SKM-1 (cell line): ENCODE measurements at regions not wholly inside any gene's neighbourhood (a gene's known extent, or its start where the extent isn't known, plus 50 kb on each side); places are given as distances from the start of the nearest gene placed in this dataset.
"Not testable (repeated sequence)": the region's sequence is repeated elsewhere in the genome, so short reads cannot be mapped to it uniquely, and the experiment has no call there.

Experiments used
- DNase-seq: peaks from one replicate; lab custom pipeline; 2025; ENCODE audit not compliant: unreplicated experiment; lab: John Stamatoyannopoulos, UW

DNA sequence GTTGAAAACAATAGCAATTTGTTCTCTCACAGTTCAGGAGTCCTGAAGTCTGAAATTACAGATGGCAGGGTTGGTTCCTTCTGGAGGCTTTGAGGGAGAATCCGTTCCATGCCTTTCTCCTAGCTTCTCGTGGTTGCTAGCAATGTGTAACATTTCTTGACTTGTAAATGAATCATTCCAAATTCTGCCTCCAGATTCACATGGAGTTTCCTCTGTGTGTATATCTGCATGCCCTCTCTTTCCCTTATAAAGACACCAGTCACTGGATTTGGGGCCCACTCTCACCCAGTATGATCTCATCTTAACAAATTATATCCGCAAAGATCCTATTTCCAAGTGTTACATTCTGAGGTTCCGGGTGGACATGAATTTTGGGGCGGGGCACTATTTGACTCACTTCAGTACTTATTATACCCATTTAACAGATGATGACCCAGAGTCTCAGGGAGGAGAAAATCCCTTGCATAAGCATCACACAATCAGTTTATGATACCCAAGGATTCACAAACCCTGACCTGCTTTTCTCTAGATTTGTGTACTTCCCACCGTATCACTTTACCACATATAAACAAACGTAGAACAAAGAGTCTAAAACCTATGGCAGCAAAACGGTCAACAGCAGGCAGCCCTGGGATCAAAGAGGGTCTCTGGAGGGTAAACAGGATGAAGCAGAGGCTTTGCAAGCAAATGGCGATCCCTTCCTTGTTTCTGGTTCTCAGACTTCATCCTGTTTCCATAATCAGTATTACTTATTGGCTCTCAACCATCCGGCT, 93.7 kb downstream of the C9orf152 start:
- DNase-seq = no peak

DNA sequence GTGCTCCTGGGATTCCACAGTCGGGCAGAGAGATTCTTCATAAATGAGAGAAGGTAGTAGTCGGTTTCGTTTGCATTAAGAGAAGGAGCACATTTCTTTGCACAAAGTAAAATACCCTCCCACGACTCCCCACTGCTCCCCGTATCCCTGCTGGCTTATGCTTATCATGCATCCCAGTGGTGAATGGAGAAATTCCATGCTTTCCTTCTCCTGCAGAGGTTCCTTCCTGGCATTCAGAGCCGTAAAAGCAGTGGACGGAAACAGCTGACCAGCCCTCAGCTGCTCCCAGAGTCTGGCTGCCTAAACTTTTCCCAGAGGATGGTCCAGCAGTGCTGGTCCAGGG, 93.1 kb downstream of the C9orf152 start:
- no peak for DNase-seq

DNA sequence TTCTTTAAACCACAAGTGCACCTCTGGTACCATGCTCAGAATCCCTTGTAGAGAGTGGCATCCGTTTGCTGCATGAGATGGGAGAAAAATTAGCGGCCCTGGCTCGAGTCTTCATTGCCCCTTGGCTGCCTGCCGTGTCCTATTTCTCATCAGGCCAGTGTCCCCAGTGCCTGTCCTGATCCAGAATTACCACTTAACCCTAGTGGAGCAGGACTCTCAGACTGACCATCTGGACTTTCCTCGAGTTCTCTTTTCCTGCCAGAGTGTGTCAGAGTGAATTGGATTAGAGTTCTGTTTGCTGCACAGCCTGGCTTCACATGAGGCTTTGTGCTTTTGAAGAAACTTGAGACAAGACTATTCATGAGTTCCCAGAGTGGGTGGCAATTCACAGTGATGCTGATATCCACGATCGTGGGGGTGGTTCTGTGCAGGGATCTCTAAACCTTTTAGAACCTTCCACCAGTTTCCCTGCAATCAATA, 92.6 kb downstream of the C9orf152 start:
- no peak for DNase-seq

DNA sequence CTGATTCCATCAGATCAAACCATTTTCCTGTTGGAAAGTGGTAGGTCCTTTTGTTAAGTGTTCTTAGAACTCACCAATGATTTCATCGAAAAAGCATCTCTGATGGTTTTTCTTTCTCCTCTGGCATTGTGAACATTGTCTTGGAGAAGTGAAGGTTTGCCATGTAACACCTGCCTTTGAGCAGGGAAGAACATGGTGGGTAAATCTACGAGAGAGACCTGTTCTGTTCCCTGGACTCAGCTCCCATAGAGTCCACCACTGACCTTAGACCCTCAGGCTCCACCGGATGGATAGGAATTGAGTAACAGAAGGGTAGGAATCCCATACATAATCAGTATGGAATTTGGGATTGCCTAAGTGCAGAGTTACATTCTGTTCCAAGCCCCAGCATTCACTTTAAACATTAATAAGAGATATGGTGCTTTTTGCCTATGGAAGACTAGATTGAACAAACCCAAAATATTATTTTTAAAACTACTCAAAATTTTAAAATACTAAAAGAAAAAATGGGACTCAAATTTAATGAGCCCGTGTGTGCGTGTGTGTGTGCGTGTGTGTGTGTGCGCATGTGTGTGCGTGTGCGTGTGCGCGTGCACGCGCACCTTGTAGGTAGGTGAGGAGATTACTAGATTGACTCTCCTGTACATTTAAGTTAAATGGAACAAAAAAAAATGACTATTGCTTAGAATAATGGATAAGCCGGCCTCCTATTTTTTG, 92.0 kb downstream of the C9orf152 start:
- no peak for DNase-seq

DNA sequence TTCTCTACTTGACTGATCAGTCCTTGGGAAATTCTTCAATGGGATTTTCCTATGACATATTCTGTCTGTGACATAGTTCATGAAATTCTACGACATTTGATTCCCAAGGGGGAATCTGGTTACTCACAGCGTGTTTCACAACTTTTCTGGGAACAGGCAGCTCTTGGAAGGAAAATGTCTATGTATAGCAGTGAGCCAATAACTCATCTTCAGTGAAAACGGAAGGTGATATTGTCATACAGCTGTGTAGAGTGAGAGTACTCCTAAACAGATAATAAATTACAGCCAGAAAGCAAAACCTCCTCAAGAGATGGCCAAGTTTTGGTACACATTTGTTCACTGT, 91.4 kb downstream of the C9orf152 start:
- no peak for DNase-seq

DNA sequence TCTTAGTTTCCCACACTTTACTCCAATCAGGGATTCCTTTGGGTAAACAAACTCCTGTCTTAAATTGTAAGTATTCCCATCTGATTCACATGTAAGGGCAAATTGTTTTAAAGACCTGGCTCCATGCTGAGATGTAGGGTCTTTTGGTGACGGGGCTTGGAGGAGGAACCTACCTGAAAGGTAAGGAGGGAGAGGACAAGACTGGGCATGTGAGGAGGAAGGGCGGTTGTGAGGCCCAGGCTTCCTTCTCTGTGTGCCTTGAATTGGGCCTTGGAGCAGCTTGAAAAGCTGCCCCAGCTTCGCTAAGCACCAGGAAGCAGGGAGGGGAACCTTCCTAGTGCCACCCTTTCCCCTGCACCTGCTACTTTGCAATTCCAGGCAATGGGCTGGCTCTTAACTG, 86.8 kb downstream of the C9orf152 start:
- DNase-seq = no peak

DNA sequence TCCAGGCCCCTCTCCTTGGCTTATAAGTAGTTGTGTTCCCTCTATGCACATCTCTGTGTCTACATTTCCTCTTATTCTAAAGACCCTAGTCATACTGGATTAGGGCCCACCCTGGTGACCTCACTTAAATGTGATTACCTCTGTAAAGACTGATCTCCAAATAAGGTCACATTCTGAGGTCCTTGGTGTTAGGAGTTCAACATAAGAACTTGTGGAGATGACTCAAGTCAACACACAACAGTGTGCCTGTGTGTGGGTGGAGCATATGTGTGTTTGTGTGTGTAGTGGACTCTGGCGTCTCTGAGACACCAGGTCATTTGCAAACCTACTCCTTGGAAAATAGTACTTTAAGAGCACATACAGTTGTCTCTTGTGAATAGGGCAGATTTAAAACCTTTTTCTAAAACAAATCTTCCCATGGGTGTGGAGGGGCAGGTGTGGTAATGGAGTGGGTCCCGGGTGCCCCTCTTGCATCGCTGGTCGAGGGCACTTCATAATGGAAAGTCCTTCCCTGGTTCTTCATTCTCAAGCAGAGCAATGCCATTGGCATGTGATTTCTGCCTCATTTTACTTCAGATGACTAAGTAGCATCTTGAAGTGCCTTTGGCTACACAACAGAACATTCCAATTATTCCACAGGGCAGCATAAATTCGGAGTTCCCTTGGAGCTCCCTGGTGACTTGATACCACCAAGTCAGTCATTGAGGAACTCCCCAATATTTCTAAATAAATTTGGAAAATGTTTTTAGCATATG, 84.4 kb downstream of the C9orf152 start:
- no peak for DNase-seq

DNA sequence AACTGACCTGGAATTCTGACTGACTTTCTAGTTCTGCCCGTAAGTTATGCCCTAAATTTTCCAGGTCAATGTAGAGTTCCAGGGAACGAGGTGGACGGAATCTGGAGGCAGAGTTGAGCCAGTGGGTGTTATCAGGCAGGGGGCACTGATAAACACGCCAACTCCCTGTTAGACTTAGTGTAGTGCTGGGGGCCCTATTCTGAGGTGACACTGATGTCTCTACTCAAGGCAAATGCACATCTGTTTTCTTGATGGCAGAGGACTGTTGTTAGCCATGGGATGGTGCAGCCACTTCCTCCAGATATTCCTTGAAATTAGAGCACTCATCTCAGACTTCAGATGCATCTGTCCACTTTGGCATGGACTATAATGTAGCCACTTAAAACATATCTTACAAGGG, 83.5 kb downstream of the C9orf152 start:
- no peak for DNase-seq

DNA sequence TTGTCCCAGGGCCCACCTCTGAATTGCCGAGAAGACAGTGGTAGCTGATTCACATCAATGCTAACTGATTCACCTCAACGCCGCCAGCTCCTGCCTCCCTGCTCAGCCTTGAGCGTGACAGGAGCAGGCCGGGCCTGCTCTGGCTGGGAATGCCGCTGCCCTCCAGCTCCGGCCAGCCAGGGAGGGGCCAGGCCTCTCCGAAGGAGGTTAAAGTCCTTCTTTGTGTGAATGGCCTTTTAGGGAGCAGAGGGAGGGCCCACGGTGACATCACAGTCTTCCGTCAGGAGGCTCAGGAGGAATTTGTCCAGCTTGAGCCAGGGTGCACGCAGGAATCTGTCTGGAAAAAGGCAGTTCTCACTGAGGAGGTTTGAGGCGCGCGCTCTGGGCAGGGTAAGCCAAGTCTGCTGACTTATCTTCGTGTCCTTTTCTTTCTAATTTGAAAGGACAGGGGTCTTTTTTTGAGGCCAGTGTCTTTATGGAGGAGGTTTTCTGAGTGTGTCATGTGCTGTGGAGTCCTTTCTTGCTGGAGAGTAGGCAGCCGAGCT, 82.7 kb downstream of the C9orf152 start:
- DNase-seq = no peak

DNA sequence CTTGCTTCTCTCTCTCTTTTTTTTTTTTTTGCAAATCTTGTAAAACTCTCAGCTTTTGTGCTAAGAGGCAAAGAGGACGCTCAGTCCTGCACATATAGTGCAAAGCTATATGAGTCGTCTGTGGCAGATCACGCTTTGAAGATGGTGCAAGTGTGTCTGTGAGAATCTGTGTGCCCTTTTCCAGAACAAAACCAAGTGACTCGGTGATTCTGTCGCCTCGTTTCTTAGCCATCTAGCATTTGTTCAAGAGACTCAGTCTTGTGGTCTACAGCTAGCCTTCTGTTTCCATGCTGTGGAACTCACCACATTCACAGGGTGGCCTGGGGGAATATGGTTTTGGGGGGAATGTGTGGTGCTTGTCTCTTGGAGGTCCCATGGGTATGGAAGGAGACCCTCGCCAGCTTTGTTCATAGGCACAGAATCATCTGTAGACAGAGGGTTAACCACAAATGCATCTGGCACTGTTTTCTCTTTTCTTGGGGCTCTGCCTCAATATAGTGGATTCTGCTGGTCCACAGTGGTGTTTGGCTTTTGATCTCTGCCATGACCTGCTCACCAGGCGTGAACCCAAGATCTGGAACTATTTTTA, 82.1 kb downstream of the C9orf152 start:
- no peak for DNase-seq

DNA sequence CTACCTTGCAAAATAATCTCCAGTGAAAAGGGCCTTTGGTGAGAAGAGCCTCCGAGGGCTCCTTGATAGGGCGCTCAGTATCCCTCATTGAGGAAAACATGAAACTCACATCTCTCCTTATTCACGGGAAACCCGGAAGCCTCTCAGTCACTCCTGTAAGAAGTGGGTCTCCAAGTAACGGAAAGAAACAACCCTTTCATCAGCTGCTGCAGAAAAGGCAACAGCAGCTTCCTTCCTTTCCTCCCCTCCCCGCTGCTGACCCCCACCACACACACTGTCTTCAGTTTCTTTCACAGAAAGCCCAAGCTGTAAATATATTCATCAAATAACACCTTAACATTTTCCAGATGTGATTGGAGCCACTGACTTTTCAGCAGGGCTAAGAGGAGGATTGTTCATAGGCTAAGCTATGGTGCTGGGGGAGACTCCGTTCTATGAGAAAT, 81.4 kb downstream of the C9orf152 start:
- DNase-seq = no peak

DNA sequence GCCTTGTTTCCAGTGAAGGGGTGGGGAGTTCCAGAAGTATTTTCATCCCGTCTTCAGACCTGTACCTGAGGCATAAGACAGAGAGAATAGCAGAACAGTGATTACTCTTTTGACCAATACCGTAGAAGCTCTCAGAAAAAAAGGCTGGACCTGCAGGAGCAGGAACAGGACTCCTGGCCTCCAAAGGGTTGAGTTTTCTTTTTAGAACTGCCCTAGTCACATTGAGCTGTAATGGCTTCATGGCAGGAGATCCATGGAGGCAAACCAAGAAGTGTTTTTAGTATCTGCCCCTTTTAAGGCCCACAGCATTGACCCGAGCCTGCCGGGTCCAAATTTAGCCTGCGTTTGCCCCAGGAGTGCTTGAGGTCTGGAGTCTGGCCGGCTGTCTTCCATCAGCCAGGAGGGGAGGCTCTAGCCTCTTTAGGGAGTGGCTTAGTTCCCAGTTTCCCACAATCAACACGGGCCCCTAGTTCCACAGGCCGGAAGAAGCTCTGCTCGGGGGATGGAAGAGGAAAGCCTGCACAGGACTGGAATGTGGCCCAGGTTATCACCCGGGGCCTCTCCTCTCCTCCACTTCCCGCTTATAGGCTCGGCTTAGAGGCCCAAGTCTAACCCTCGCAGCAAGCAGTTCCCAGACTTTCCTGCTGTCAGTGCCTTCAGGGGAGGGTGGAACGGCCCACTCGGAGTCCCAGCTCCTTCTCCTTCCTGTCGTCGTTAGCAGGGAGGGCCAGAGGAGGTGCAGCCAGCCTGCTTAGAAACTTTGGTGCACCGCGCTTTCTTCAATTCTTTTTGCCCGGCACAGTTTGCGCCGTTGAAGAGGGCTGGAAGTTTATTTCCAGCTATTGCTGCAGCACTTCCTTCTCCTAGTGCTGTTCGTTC, 80.7 kb downstream of the C9orf152 start:
- DNase-seq = no peak

DNA sequence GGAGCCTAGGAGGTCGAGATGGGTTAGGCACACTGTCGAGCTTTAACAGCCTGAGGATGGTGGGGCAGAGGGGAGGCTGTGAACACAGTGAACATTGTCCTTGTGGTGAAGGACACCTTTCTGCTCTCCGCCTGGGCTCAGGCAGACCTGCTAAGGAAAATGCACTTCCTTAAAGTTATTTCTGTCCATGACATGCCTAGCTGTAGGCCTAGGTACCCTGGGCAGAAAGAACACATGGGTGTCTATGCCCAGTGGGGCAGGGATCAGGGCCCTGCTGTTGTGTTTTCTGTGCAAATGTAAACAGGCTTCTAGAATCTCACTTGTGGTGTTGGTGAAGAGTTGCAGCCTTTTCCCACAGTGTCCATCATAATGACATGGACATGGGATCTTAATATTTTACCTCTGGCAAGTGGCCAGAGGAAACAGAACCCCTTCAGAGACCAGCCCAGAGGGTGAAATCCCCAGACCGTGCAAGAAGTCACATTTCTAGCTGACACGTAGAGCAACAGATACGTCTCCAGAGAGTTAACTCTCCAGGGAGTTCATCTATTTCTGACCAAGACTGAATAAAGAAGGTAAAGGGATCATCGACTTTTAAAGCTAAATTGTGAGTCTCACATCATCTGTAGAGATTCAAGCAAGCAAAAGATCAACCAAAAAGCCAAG, 79.2 kb downstream of the C9orf152 start:
- no peak for DNase-seq

DNA sequence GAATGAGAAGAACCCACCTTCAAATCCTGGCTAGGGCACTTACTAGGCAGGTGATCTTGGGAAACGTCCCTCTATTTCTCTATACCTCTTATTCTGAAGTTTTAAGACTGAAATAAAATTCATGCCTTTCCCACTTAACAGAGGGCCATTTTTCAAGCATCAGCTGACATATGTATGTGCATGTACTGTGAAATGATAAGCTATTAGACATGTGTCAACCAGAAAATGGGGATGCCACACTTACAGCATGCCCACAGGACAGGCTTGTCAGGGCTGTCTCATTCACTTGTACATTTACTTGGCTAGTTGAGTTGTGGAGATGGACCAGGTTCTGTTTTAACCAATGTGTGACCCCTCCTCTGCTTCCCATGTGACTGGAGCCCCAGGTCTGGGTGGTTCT, 78.5 kb downstream of the C9orf152 start:
- DNase-seq = no peak

DNA sequence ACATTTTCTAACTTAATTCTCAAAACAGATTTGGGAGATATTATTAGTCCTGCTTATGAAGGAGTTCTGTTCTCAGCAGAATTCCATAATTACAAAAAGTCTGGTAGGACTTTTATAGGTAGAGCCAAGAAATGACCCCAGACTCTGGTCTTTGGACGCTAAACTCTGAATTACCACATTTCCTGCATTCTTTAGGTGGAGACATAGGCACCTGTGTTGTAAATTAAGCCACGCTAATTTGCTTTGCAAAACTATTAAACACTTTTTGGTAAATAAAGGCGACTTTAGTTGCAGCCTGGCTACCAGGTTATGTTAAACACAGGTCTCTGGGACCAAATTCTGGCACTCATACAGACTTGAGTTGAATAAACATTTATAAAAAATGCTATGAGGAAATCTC, 77.7 kb downstream of the C9orf152 start:
- DNase-seq = no peak

DNA sequence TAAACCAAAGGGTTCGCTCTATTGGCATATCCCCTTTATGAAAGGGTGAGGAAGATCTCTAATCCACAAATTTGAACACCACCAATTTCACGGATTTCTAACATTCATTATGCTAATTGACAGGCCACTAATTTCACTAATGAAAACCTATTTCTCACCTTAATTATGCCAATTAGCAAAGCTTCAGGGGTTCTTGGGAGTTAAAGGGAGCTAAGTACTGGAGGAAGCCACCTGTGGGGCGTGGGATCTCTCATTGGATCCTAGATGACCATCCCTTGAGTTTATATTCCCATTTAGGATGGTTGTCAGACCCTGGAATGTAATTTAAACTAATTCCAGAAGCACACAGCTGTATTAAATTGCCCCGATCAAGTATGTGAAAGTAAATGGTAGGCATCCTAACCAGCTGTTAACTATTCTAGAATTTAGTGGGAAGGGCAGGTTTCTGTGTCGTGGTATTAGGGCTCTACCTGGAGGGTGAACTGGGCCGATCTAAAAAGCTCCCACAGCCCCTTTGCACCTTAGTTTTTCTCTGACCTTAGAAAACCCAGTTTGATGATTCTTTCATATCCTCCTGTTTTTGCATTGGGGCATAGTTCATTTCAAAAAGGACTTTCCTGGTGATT, 77.1 kb downstream of the C9orf152 start:
- no peak for DNase-seq

DNA sequence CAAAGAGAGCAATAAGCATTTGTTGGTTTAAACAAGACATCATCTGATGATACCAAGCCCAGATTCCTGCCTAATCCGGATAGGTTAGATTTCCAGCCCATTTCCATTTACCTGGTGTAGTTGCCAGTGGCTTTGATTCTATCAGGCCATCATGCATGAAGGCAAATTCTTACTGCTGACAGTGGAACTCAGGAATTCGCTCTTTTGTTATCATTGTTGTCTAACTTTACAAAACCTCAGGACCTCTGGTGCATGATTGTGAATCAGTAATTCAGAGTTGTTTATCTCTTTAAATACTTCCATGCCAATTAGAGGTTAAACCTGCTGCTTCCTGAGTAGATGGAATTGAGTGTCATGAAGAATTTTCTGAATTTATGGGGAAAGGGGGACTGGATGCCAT, 76.5 kb downstream of the C9orf152 start:
- DNase-seq = no peak

DNA sequence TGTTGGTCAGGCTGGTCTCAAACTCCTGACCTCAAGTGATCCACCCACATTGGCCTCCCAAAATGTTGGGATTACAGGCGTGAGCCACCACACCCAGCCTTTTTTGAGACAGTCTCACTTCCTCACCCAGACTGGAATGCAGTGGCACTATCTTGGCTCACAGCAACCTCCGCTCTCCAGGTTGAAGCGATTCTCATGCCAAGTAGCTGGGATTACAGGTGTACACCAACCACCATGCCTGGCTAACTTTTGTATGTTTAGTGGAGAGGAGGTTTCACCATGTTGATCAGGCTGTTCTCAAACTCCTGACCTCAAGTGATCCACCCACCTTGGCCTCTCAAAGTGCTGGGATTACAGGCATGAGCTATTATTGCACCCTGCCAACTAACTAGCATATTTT, 75.4 kb downstream of the C9orf152 start:
- not testable (repeated sequence) for DNase-seq

DNA sequence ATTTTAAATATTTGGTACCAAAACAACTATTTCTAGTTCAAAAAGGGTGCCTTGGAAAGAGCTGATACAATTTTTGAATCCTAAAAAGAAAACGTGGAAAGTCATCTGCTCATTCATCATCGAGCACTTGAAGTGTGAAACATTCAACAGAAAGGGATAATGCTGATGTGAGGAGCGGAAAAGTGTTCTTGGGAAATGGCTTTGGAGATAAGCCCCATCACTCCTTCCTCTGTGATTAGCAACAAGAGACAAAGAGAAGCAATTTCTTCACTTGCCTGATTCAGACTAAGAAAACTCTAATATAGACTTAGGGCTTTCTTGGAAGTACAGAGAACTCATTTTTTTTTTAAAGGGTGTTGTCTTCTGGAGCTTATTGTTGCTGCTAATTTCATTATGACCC, 74.9 kb downstream of the C9orf152 start:
- no peak for DNase-seq
